Cerebellar nuclear complex (tissue), 1 donor: ENCODE measurements at regions not wholly inside any gene's neighbourhood (a gene's known extent, or its start where the extent isn't known, plus 50 kb on each side); places are given as distances from the start of the nearest gene placed in this dataset.
"Not testable (repeated sequence)": the region's sequence is repeated elsewhere in the genome, so short reads cannot be mapped to it uniquely, and the experiment has no call there.

Experiments
- DNase-seq, 2 experiments: peaks; one replicate each; lab custom pipeline; 2025; lab: John Stamatoyannopoulos, UW

- DNase-seq: peak in 1 of 2 experiments; percentile 11
Measured at GRCh38 chr5:102666164-102666946, 88.8 kb upstream of the PAM start.

- DNase-seq: no peak
Measured at GRCh38 chr5:102668220-102668932, 86.7 kb upstream of the PAM start.

- no peak for DNase-seq
Measured at GRCh38 chr5:102670224-102670836, 84.8 kb upstream of the PAM start.

- not testable (repeated sequence) for DNase-seq
Measured at GRCh38 chr5:102671033-102671734, 83.9 kb upstream of the PAM start.

- no peak for DNase-seq
Measured at GRCh38 chr5:102678267-102679058, 76.6 kb upstream of the PAM start.

- DNase-seq: peak in 1 of 2 experiments; percentile 17
Measured at GRCh38 chr5:102681403-102681983, 73.6 kb upstream of the PAM start.

GRCh38 chr5:102682101-102682647 is 72.9 kb upstream of the PAM start:
- no peak for DNase-seq

GRCh38 chr5:102688076-102688475 is 67.0 kb upstream of the PAM start:
- DNase-seq: not testable (repeated sequence)

GRCh38 chr5:102688581-102689342 is 66.3 kb upstream of the PAM start:
- not testable (repeated sequence) for DNase-seq

GRCh38 chr5:102690910-102691309 is 64.2 kb upstream of the PAM start:
- no peak for DNase-seq

GRCh38 chr5:102691434-102691833 is 63.7 kb upstream of the PAM start:
- no peak for DNase-seq

- no peak for DNase-seq
Measured at GRCh38 chr5:102700120-102700831, 54.8 kb upstream of the PAM start.

- DNase-seq: no peak
Measured at GRCh38 chr5:102700916-102701315, 54.2 kb upstream of the PAM start.

- no peak for DNase-seq
Measured at GRCh38 chr5:102701748-102702147, 53.4 kb upstream of the PAM start.
